IPS-NIHi7 (cell line): ENCODE measurements at regions not wholly inside any gene's neighbourhood (a gene's known extent, or its start where the extent isn't known, plus 50 kb on each side); places are given as distances from the start of the nearest gene placed in this dataset.

Experiments
- DNase-seq: peaks from one replicate; pipeline ENCODE4 v3.0.0; 2012; ENCODE audit warnings: mixed read lengths; ENCODE audit errors: extremely low spot score

- no peak for DNase-seq
Observed at GRCh38 chr6:19324376-19324775, 512.8 kb upstream of the ID4 start.

GRCh38 chr6:19325335-19325789 lies 511.8 kb upstream of the ID4 start:
- no peak for DNase-seq

GRCh38 chr6:19327241-19327640 lies 509.9 kb upstream of the ID4 start:
- no peak for DNase-seq

GRCh38 chr6:19327661-19328060 lies 509.5 kb upstream of the ID4 start:
- no peak for DNase-seq

- no peak for DNase-seq
Observed at GRCh38 chr6:19329078-19329477, 508.1 kb upstream of the ID4 start.

- DNase-seq, result no peak
Observed at GRCh38 chr6:19331089-19331488, 506.1 kb upstream of the ID4 start.

GRCh38 chr6:19332806-19333460 lies 504.2 kb upstream of the ID4 start:
- DNase-seq, result no peak

GRCh38 chr6:19333936-19334335 lies 503.2 kb upstream of the ID4 start:
- DNase-seq, result no peak

- DNase-seq, result no peak
Observed at GRCh38 chr6:19336579-19336978, 500.6 kb upstream of the ID4 start.

- peak; percentile 48 for DNase-seq
Observed at GRCh38 chr6:19337101-19337500, 500.1 kb upstream of the ID4 start.

GRCh38 chr6:19342616-19343015 lies 494.6 kb upstream of the ID4 start:
- no peak for DNase-seq

GRCh38 chr6:19349429-19349828 lies 487.7 kb upstream of the ID4 start:
- no peak for DNase-seq

- DNase-seq, result no peak
Observed at GRCh38 chr6:19354181-19354580, 483.0 kb upstream of the ID4 start.

GRCh38 chr6:19356692-19357091 lies 480.5 kb upstream of the ID4 start:
- no peak for DNase-seq

- no peak for DNase-seq
Observed at GRCh38 chr6:19362396-19362795, 474.8 kb upstream of the ID4 start.

- DNase-seq, result peak; percentile 23
Observed at GRCh38 chr6:19368511-19368910, 468.7 kb upstream of the ID4 start.

GRCh38 chr6:19369785-19370184 lies 467.4 kb upstream of the ID4 start:
- DNase-seq, result no peak

GRCh38 chr6:19370831-19371230 lies 466.3 kb upstream of the ID4 start:
- no peak for DNase-seq

GRCh38 chr6:19375613-19376012 lies 461.6 kb upstream of the ID4 start:
- DNase-seq, result no peak

- DNase-seq, result no peak
Observed at GRCh38 chr6:19377722-19378121, 459.4 kb upstream of the ID4 start.

GRCh38 chr6:19380293-19380692 lies 456.9 kb upstream of the ID4 start:
- no peak for DNase-seq

- DNase-seq, result no peak
Observed at GRCh38 chr6:19382676-19383075, 454.5 kb upstream of the ID4 start.

- DNase-seq, result no peak
Observed at GRCh38 chr6:19391926-19392325, 445.2 kb upstream of the ID4 start.

GRCh38 chr6:19394051-19394450 lies 443.1 kb upstream of the ID4 start:
- DNase-seq, result no peak
